IMR-90 (cell line): ENCODE measurements at regions not wholly inside any gene's neighbourhood (a gene's known extent, or its start where the extent isn't known, plus 50 kb on each side); places are given as distances from the start of the nearest gene placed in this dataset.

ENCODE experiments used
- ATAC-seq: fragments of 200-7000 bp; cut with Tn5 transposase; 2 replicates; pipeline ENCODE4 v1.9.1; 2020; ENCODE audit warnings: low read depth, mild to moderate bottlenecking, moderate library complexity
- BruUV-seq: library from RNA; stranded (reverse); fragments of 400-500 nt; replicated peaks from 2 replicates; lab custom pipeline; 2021; lab: Mats Ljungman, UMichigan
- CTCF ChIA-PET: fragments of 300-600 bp; formaldehyde crosslinking; extraction: SDS; loops from one replicate; lab custom pipeline; 2021; ENCODE audit warnings: antibody characterized with exemption; lab: Yijun Ruan, JAX
- POLR2A ChIA-PET: fragments of 300-600 bp; sonication (Branson Sonifier 250); formaldehyde crosslinking; loops from one replicate; lab custom pipeline; 2022; ENCODE audit warnings: antibody characterized with exemption; ENCODE audit not compliant: unreplicated experiment; lab: Charles Lee
- DNase-seq: peaks from one replicate; pipeline ENCODE4 v3.0.0; 2013
- H2AFZ ChIP-seq: replicated peaks from 2 replicates; pipeline ENCODE3; 2013; ENCODE audit warnings: low read length, mild to moderate bottlenecking; ENCODE audit not compliant: poor library complexity
- H2AK5ac ChIP-seq: 2 replicates; pipeline ENCODE4 v1.6.1; 2013; ENCODE audit warnings: low read depth, low read length, inconsistent platforms
- H2AK9ac ChIP-seq: replicated peaks from 2 replicates; pipeline ENCODE3; 2013; ENCODE audit warnings: mild to moderate bottlenecking, low read depth, low read length, moderate library complexity; ENCODE audit not compliant: poor library complexity
- H2BK120ac ChIP-seq: 2 replicates; pipeline ENCODE4 v1.6.1; 2013; ENCODE audit warnings: low read depth, low read length, inconsistent platforms
- H2BK15ac ChIP-seq: 3 replicates; pipeline ENCODE4 v1.6.1; 2013; ENCODE audit warnings: low read depth, low read length, inconsistent platforms
- H2BK20ac ChIP-seq: 2 replicates; pipeline ENCODE4 v1.6.1; 2013; ENCODE audit warnings: low read depth, mild to moderate bottlenecking, inconsistent platforms, low read length, moderate library complexity
- H2BK5ac ChIP-seq: 2 replicates; pipeline ENCODE4 v1.6.1; 2013; ENCODE audit warnings: mild to moderate bottlenecking, low read depth, low read length, inconsistent platforms; ENCODE audit not compliant: poor library complexity, severe bottlenecking
- H3K14ac ChIP-seq: replicated peaks from 2 replicates; pipeline ENCODE4 v1.6.1; 2013; ENCODE audit warnings: low read depth, low read length, inconsistent platforms
- H3K18ac ChIP-seq: 2 replicates; pipeline ENCODE4 v1.6.1; 2013; ENCODE audit warnings: low read depth, low read length, control low read depth
- H3K23ac ChIP-seq: 2 replicates; pipeline ENCODE4 v1.6.1; 2013; ENCODE audit warnings: low read depth, low read length, inconsistent platforms
- H3K27ac ChIP-seq: 2 replicates; pipeline ENCODE4 v1.5.1; 2013; ENCODE audit warnings: mild to moderate bottlenecking, control low read depth, low read length; ENCODE audit not compliant: insufficient read depth
- H3K27me3 ChIP-seq: 2 replicates; pipeline ENCODE4 v1.6.1; 2013; ENCODE audit warnings: low read length; ENCODE audit not compliant: control insufficient read depth, insufficient read depth
- H3K36me3 ChIP-seq: 2 replicates; pipeline ENCODE4 v1.6.1; 2013; ENCODE audit warnings: low read length, mixed read lengths; ENCODE audit not compliant: control insufficient read depth, insufficient read depth
- H3K4ac ChIP-seq: 2 replicates; pipeline ENCODE4 v1.6.1; 2013; ENCODE audit warnings: low read depth, low read length, inconsistent platforms
- H3K4me1 ChIP-seq: 2 replicates; pipeline ENCODE4 v1.6.1; 2013; ENCODE audit warnings: low read length, mixed read lengths; ENCODE audit not compliant: control insufficient read depth, insufficient read depth
- H3K4me2 ChIP-seq: 2 replicates; pipeline ENCODE4 v1.6.1; 2013; ENCODE audit warnings: low read depth, mild to moderate bottlenecking, control low read depth, low read length, moderate library complexity
- H3K4me3 ChIP-seq: 2 replicates; pipeline ENCODE4 v1.5.1; 2013; ENCODE audit warnings: low read depth, mild to moderate bottlenecking, control low read depth, low read length, moderate library complexity; ENCODE audit not compliant: insufficient read depth
- H3K56ac ChIP-seq: 2 replicates; pipeline ENCODE4 v1.6.1; 2013; ENCODE audit warnings: low read length, inconsistent platforms; ENCODE audit not compliant: insufficient read depth; ENCODE audit errors: extremely low read depth
- H3K79me1 ChIP-seq, 2 experiments: 2 replicates each; pipeline ENCODE4 v1.6.1; 2013; ENCODE audit warnings: low read length in 2 of 2, inconsistent platforms in 1 of 2, low read depth in 1 of 2
- H3K9ac ChIP-seq: 2 replicates; pipeline ENCODE4 v1.6.1; 2013; ENCODE audit warnings: low read depth, low read length, control low read depth
- H3K9me1 ChIP-seq: 2 replicates; pipeline ENCODE4 v1.6.1; 2013; ENCODE audit warnings: low read length, inconsistent platforms; ENCODE audit not compliant: insufficient read depth
- H3K9me3 ChIP-seq: 2 replicates; pipeline ENCODE4 v1.6.1; 2013; ENCODE audit warnings: low read length; ENCODE audit not compliant: control insufficient read depth, insufficient read depth
- H4K20me1 ChIP-seq: 2 replicates; pipeline ENCODE4 v1.6.1; 2013; ENCODE audit warnings: low read length, inconsistent platforms; ENCODE audit not compliant: insufficient read depth
- H4K5ac ChIP-seq: 2 replicates; pipeline ENCODE4 v1.6.1; 2013; ENCODE audit warnings: mild to moderate bottlenecking, low read depth, low read length, control low read depth
- H4K8ac ChIP-seq, 2 experiments: 2 replicates each; pipeline ENCODE4 v1.6.1; 2013; ENCODE audit warnings: low read depth in 2 of 2, low read length in 2 of 2, control low read depth in 1 of 2, inconsistent platforms in 1 of 2
- H4K91ac ChIP-seq: 2 replicates; pipeline ENCODE4 v1.6.1; 2013; ENCODE audit warnings: low read depth, low read length, inconsistent platforms; ENCODE audit not compliant: insufficient read depth
- BHLHE40 ChIP-seq: fragments of 150-350 bp; IDR thresholded peaks from 2 replicates; pipeline ENCODE4 v1.6.1; 2016; ENCODE audit warnings: mild to moderate bottlenecking, low read depth, low read length
- CEBPB ChIP-seq: IDR thresholded peaks from 2 replicates; pipeline ENCODE4 v1.6.1; 2012; ENCODE audit warnings: low read depth, low read length, improper control_type of control experiment
- CHD1 ChIP-seq: IDR thresholded peaks from 2 replicates; pipeline ENCODE4 v1.6.1; 2012; ENCODE audit warnings: low read depth, low read length, improper control_type of control experiment
- ELK1 ChIP-seq: fragments of 150-350 bp; IDR thresholded peaks from 2 replicates; pipeline ENCODE4 v1.6.1; 2016; ENCODE audit warnings: low read depth, mild to moderate bottlenecking, low read length, moderate library complexity, borderline replicate concordance
- FOS ChIP-seq: fragments of 150-350 bp; IDR thresholded peaks from 2 replicates; pipeline ENCODE4 v1.6.1; 2016; ENCODE audit warnings: low read depth, low read length
- MAFK ChIP-seq: IDR thresholded peaks from 2 replicates; pipeline ENCODE4 v1.6.1; 2012; ENCODE audit warnings: low read depth, low read length, improper control_type of control experiment
- MAZ ChIP-seq: IDR thresholded peaks from 2 replicates; pipeline ENCODE4 v1.6.1; 2012; ENCODE audit warnings: low read depth, mild to moderate bottlenecking, low read length, improper control_type of control experiment, moderate library complexity, borderline replicate concordance
- MXI1 ChIP-seq: IDR thresholded peaks from 2 replicates; pipeline ENCODE4 v1.6.1; 2012; ENCODE audit warnings: low read depth, mild to moderate bottlenecking, low read length, moderate library complexity, borderline replicate concordance
- NFE2L2 ChIP-seq: fragments of 150-350 bp; IDR thresholded peaks from 2 replicates; pipeline ENCODE4 v1.6.1; 2016; ENCODE audit warnings: low read depth, mild to moderate bottlenecking, low read length
- POLR2A ChIP-seq: IDR thresholded peaks from 2 replicates; pipeline ENCODE4 v1.6.1; 2012; ENCODE audit warnings: mild to moderate bottlenecking, low read depth, low read length
- RAD21 ChIP-seq: IDR thresholded peaks from 2 replicates; pipeline ENCODE4 v1.6.1; 2012; ENCODE audit warnings: low read length, improper control_type of control experiment
- RCOR1 ChIP-seq: IDR thresholded peaks from 2 replicates; pipeline ENCODE4 v1.6.1; 2012; ENCODE audit warnings: mild to moderate bottlenecking, low read length, improper control_type of control experiment; ENCODE audit not compliant: insufficient replicate concordance
- RFX5 ChIP-seq: IDR thresholded peaks from 2 replicates; pipeline ENCODE4 v1.8.0; 2012; ENCODE audit warnings: low read depth, mild to moderate bottlenecking, low read length, moderate library complexity
- SMC3 ChIP-seq: fragments of 150-350 bp; IDR thresholded peaks from 2 replicates; pipeline ENCODE4 v1.6.1; 2016; ENCODE audit warnings: low read depth, mild to moderate bottlenecking, antibody characterized with exemption, low read length, moderate library complexity
- USF2 ChIP-seq: fragments of 150-350 bp; IDR thresholded peaks from 2 replicates; pipeline ENCODE4 v1.6.1; 2017; ENCODE audit warnings: mild to moderate bottlenecking, antibody characterized with exemption, low read length, low read depth
- WGBS, 2 experiments: methylation state at CpG; one replicate each; pipeline versions ENCODE4 v1.1.5 to v1.1.7; 2013; ENCODE audit warnings: missing lambda C conversion rate in 2 of 2; ENCODE audit not compliant: insufficient read length in 1 of 2; ENCODE audit errors: extremely low coverage in 2 of 2; 5-methylcytosine and 5-hydroxymethylcytosine counted together
- dilution Hi-C: fragments of 300-500 bp; cut with HindIII; formaldehyde crosslinking; loops from one replicate; pipeline ENCODE4 v1.14.3; 2018; ENCODE audit warnings: low sequenced_read_pairs; ENCODE audit not compliant: unreplicated experiment
- in situ Hi-C: fragments of 300-500 bp; cut with MboI; formaldehyde crosslinking; loops from 3 replicates; pipeline ENCODE4 v1.14.3; 2019; ENCODE audit warnings: low sequenced_read_pairs, inconsistent platforms, mixed read lengths
- intact Hi-C: fragments of 100-400 bp; cut with micrococcal nuclease; formaldehyde crosslinking; loops from 2 replicates; pipeline ENCODE4 v1.10.0; 2022
- TF ChIP-seq, protein P1 (sequence below): conservative IDR thresholded peaks from 2 replicates; pipeline ENCODE4 v1.5.1; 2012; ENCODE audit warnings: mild to moderate bottlenecking, low read depth, low read length, improper control_type of control experiment

DNA sequence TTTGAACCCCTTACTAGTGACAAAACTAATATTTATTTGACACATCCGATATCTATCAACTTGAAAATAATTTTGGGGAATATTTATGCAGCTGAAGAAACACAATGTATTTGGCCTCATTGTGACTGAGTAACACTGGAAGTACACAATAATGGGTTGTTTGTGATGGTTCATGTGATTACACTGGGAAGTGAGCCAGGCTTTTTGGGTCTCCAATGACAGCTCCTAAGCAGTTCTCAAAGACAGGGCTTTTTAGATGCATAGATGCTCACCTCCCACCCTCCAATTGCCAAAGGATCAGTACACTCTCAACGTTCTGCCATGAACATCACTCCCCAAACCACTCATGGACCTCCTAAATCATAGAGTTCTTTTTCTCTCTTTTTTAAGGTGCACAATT is 170.0 kb downstream of the SLC24A2 start:
- ChIA-PET POLR2A (no interaction called here), CTCF (no interaction called here)
- no peak overlapping the region for H2AK5ac ChIP-seq
- H3K4me1 ChIP-seq: no peaks in the 10 kb centered on the region
- DNase-seq: no peak
- no peak overlapping the region for H2BK15ac ChIP-seq
- no peak overlapping the region for H4K5ac ChIP-seq
- H3K23ac ChIP-seq: no peak overlapping the region
- no peak overlapping the region for H4K8ac ChIP-seq
- H3K9me3 ChIP-seq: no peaks in the 10 kb centered on the region
- in situ Hi-C loops (no loop called here), dilution Hi-C loops (no loop called here), intact Hi-C loops (no loop called here)
- H3K27ac ChIP-seq: no peak overlapping the region
- TF ChIP-seq MAFK: no peak
- TF ChIP-seq FOS: no peak
- TF ChIP-seq CHD1: no peak
- TF ChIP-seq BHLHE40: no peak
- TF ChIP-seq USF2: no peak
- TF ChIP-seq, protein P1, sequence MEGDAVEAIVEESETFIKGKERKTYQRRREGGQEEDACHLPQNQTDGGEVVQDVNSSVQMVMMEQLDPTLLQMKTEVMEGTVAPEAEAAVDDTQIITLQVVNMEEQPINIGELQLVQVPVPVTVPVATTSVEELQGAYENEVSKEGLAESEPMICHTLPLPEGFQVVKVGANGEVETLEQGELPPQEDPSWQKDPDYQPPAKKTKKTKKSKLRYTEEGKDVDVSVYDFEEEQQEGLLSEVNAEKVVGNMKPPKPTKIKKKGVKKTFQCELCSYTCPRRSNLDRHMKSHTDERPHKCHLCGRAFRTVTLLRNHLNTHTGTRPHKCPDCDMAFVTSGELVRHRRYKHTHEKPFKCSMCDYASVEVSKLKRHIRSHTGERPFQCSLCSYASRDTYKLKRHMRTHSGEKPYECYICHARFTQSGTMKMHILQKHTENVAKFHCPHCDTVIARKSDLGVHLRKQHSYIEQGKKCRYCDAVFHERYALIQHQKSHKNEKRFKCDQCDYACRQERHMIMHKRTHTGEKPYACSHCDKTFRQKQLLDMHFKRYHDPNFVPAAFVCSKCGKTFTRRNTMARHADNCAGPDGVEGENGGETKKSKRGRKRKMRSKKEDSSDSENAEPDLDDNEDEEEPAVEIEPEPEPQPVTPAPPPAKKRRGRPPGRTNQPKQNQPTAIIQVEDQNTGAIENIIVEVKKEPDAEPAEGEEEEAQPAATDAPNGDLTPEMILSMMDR: no peak
- TF ChIP-seq RAD21: no peak
- no peak for TF ChIP-seq CEBPB
- no peak for TF ChIP-seq RCOR1
- TF ChIP-seq SMC3: no peak
- TF ChIP-seq ELK1: no peak
- no peak for TF ChIP-seq MXI1
- TF ChIP-seq RFX5: no peak
- TF ChIP-seq POLR2A: no peak
- TF ChIP-seq NFE2L2: no peak
- TF ChIP-seq MAZ: no peak
- H4K91ac ChIP-seq: no peak overlapping the region
- H2AK9ac ChIP-seq: no peak overlapping the region
- H2AFZ ChIP-seq: no peak overlapping the region
- no peaks in the 10 kb centered on the region for H3K9me1 ChIP-seq
- BruUV-seq: no TSS peak
- no peak overlapping the region for H3K14ac ChIP-seq
- H2BK20ac ChIP-seq: no peak overlapping the region
- no peak for ATAC-seq
- H3K18ac ChIP-seq: no peak overlapping the region
- WGBS, 2 experiments: no CpG with 5 or more reads among the region's 2 CpGs
- H2BK5ac ChIP-seq: no peak overlapping the region
- H4K20me1 ChIP-seq: no peaks in the 10 kb centered on the region
- no peaks in the 10 kb centered on the region for H3K79me1 ChIP-seq
- H3K9ac ChIP-seq: no peak overlapping the region
- no peaks in the 10 kb centered on the region for H3K36me3 ChIP-seq
- no peak overlapping the region for H3K4me2 ChIP-seq
- H3K27me3 ChIP-seq: no peaks in the 10 kb centered on the region
- H2BK120ac ChIP-seq: no peak overlapping the region
- no peak overlapping the region for H3K4ac ChIP-seq
- no peak overlapping the region for H3K56ac ChIP-seq
- H3K4me3 ChIP-seq: no peak overlapping the region
